ENCODE measurements at regions not wholly inside any gene's neighbourhood (a gene's known extent, or its start where the extent isn't known, plus 50 kb on each side); places are given as distances from the start of the nearest gene placed in this dataset.

DNA sequence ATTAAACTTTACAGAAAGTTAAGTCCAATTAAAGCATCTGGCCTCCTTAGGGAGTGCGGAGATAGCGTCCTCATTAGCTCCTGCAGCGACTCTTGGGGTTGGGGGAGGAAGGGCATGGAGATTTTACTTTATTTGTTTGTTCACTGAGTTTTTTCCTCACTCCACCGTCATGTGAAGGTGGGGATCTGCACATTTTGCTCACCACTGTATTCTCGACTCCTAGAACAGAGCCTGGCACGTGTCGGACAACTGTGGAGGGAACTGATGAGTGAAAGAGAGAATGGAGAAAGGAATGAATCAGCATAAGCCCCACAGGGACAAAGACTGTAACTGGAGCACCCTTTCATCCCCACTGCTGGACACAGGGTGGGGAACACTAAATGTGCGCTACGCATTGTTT is 205.1 kb upstream of the TSHZ3 start:
- TF ChIP-seq, protein P1, sequence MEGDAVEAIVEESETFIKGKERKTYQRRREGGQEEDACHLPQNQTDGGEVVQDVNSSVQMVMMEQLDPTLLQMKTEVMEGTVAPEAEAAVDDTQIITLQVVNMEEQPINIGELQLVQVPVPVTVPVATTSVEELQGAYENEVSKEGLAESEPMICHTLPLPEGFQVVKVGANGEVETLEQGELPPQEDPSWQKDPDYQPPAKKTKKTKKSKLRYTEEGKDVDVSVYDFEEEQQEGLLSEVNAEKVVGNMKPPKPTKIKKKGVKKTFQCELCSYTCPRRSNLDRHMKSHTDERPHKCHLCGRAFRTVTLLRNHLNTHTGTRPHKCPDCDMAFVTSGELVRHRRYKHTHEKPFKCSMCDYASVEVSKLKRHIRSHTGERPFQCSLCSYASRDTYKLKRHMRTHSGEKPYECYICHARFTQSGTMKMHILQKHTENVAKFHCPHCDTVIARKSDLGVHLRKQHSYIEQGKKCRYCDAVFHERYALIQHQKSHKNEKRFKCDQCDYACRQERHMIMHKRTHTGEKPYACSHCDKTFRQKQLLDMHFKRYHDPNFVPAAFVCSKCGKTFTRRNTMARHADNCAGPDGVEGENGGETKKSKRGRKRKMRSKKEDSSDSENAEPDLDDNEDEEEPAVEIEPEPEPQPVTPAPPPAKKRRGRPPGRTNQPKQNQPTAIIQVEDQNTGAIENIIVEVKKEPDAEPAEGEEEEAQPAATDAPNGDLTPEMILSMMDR (IDR thresholded peaks at IDR 0.05) = no peak
- no peak for TF ChIP-seq POLR2AphosphoS5 (IDR thresholded peaks at IDR 0.05; ENCODE audit: insufficient read depth in 1 of 2, low read depth in 1 of 2)
- no peak for TF ChIP-seq POLR2A (IDR thresholded peaks at IDR 0.05)
